ENCODE measurements at regions not wholly inside any gene's neighbourhood (a gene's known extent, or its start where the extent isn't known, plus 50 kb on each side); places are given as distances from the start of the nearest gene placed in this dataset.

DNA sequence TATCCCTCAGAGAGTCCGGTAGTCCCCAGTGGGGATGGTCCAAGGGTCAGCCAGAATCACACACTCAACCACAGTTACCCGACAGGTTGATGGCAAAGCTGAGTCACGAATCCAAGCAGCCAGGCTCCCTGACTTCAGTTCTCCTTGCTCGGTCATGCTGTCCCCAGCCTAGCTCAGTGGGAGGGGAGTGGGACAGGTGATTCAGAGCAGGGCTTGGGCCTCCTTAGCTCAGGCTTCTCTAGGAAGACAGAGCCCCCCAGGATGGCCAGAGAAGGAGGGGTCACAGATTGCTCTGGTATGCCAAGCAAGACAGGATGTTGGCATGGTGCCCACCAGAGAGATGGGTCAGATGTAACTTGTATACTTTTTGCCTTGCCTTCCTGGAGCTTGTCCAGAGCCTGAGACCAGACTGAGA is 66.5 kb downstream of the EFNB1 start:
- in situ Hi-C loops (cut with HindIII; ENCODE audit: low pct_ligation_motif_present, low pct_unique_long_range_greater_than_20kb, low sequenced_read_pairs) = no loop called here
- DNase-seq = peak; percentile 0

DNA sequence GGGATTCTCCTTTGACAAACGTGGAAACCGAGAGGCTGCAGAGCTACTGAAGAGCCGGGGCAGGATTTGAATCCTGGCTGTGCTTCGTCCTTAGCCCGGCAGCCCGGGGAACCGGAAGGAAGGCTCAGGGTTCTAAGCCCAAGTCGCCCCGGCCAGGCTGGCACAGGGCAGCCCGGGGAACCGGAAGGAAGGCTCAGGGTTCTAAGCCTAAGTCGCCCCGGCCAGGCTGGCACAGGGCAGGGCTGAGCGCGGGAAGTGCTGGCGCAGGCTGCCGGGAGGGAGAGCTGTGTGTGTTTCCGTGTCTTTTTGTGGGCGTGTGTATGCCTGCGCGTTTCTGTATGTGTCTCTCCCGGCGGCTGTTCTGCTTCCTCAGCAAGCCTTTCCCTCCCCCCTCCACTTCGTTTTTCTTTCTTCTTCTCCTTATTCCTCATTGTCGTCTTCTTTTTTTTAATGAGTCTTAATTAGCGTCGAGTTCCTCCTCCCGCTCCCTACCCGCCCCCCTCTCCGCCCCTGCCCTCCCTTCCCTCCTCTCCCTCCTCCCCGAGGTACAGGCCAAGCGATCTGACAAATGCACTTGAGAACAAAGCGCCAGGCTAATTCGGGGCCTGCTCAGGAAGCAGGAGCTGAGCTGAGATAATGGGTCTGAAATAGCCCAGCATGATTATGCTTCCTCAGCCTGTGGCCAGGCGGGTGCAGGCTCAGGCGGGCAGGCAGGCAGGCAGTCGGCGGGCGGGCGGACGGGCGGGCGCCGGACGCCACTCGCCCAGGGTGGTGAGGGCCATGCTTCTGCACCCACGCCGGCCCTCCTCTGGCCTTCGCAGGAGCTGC is 65.9 kb downstream of the EFNB1 start:
- DNase-seq = no peak
- in situ Hi-C loops (cut with HindIII; ENCODE audit: low pct_ligation_motif_present, low pct_unique_long_range_greater_than_20kb, low sequenced_read_pairs) = no loop called here

DNA sequence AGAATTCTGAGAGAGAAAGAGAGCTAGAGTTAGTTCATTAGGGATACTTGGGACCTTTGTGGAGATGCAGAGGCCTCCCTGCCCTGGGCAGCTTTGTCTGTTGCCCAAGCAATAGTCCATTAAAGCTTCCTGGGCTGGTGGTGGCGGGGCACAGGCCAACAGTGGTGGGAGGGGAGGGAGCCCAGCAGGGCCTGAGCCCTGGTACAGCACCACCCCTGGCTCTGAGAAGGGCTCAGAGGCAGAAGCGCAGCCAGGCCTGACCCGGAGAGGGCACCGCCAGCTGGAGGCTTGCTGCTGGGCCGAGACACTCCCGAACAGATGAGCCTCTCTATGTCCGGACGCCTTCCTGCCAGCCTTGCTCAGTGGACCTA is 65.3 kb downstream of the EFNB1 start:
- DNase-seq = no peak
- in situ Hi-C loops (cut with HindIII; ENCODE audit: low pct_ligation_motif_present, low pct_unique_long_range_greater_than_20kb, low sequenced_read_pairs) = no loop called here

DNA sequence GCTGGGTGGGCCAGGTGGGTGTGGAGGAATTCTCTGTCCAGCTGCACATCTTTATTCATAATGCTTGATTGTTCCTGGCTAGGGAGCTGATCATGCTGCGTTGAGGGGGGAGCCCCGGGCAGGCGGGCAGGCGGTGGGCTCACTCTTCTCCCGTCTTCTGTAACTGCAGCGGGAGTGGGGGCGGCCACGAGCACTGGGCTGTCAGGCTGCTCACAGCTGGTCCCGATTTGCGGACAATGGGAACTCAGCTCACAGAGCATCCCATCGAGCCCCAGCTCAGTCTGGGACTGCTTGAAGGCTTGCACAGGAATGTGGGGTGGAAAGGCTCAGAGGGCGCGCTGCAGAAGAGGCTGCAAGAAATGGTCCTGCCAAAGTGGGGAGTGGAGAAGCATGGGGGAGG is 63.8 kb downstream of the EFNB1 start:
- in situ Hi-C loops (cut with HindIII; ENCODE audit: low pct_ligation_motif_present, low pct_unique_long_range_greater_than_20kb, low sequenced_read_pairs) = no loop called here

DNA sequence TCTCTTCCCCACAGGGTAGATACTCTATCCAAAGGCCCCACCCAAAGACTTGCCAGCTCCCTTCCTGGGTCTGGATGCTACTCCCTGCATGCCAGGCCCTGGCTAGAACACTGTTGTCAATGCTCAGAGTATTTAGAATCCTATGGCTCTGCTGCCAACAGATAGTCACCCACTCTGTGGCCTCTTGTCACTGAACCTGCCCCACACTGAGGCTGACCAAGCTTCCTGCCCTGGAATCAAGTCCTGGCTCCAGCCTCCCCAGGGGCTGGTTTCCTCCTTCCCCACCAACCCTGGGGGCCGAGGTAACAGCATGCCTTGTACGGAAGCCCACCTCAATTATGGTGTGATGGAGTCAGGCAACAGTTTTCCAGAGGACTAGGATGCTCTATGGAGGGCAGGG is 63.3 kb downstream of the EFNB1 start:
- no peak for DNase-seq
- in situ Hi-C loops (cut with HindIII; ENCODE audit: low pct_ligation_motif_present, low pct_unique_long_range_greater_than_20kb, low sequenced_read_pairs) = no loop called here

More for the DNA sequence above, 63.8 kb downstream of the EFNB1 start:
- DNase-seq = no peak
